OCI-LY3 (cell line): ENCODE measurements at regions not wholly inside any gene's neighbourhood (a gene's known extent, or its start where the extent isn't known, plus 50 kb on each side); places are given as distances from the start of the nearest gene placed in this dataset.

Source experiments
- H2AFZ ChIP-seq: fragments of 200-600, 300-600 bp; shearing (Covaris generic); 2 replicates; pipeline ENCODE4 v1.6.0; 2014; ENCODE audit warnings: antibody characterized with exemption, low read depth, low read length
- H3K27ac ChIP-seq: fragments of 200-600, 300-600 bp; sonication (generic); 2 replicates; pipeline ENCODE4 v1.5.1; 2014; ENCODE audit warnings: mild to moderate bottlenecking, low read length, moderate library complexity, mixed read lengths
- H3K27me3 ChIP-seq: fragments of 200-600, 300-600 bp; sonication (generic); 2 replicates; pipeline ENCODE4 v1.6.1; 2014; ENCODE audit warnings: low read depth, low read length, mixed read lengths
- H3K36me3 ChIP-seq: fragments of 200-600, 300-600 bp; sonication (generic); replicated peaks from 2 replicates; pipeline ENCODE3; 2014; ENCODE audit warnings: low read depth, low read length, mixed read lengths
- H3K4me1 ChIP-seq: fragments of 300-600, 200-600 bp; sonication (generic); 2 replicates; pipeline ENCODE4 v1.6.1; 2014; ENCODE audit warnings: low read length, mixed read lengths
- H3K4me2 ChIP-seq: fragments of 200-600, 300-600 bp; sonication (generic); 2 replicates; pipeline ENCODE4 v1.6.1; 2014; ENCODE audit warnings: low read length, mixed read lengths
- H3K4me3 ChIP-seq: fragments of 300-600, 200-600 bp; sonication (generic); 2 replicates; pipeline ENCODE4 v1.5.1; 2014; ENCODE audit warnings: antibody characterized with exemption, mild to moderate bottlenecking, low read length, moderate library complexity
- H3K79me2 ChIP-seq: fragments of 300-600, 200-600 bp; shearing (Covaris generic); 2 replicates; pipeline ENCODE4 v1.6.1; 2014; ENCODE audit warnings: mild to moderate bottlenecking, low read length, mixed read lengths
- H3K9ac ChIP-seq: fragments of 300-600, 200-600 bp; shearing (Covaris generic); 2 replicates; pipeline ENCODE4 v1.6.0; 2014; ENCODE audit warnings: mild to moderate bottlenecking, low read length, moderate library complexity
- H3K9me3 ChIP-seq: fragments of 200-600, 300-600 bp; shearing (Covaris generic); 2 replicates; pipeline ENCODE4 v1.6.1; 2014; ENCODE audit warnings: low read length, mixed read lengths; ENCODE audit not compliant: insufficient read depth
- H4K20me1 ChIP-seq: fragments of 200-600, 300-600 bp; sonication (generic); 2 replicates; pipeline ENCODE4 v1.6.1; 2016; ENCODE audit warnings: low read length, mixed read lengths; ENCODE audit not compliant: insufficient read depth
- CTCF ChIP-seq: fragments of 200-600, 300-600 bp; sonication (generic); IDR thresholded peaks from 2 replicates; pipeline ENCODE4 v1.5.1; 2014; ENCODE audit warnings: antibody characterized with exemption, low read length, low read depth
- EZH2phosphoT487 ChIP-seq: fragments of 200-600 bp; shearing (Covaris generic); IDR thresholded peaks from 2 replicates; pipeline ENCODE4 v1.6.1; 2018; ENCODE audit warnings: antibody characterized with exemption, mixed run types, low read depth

- no peak for TF ChIP-seq EZH2phosphoT487
- no peak for TF ChIP-seq CTCF
- Histone ChIP-seq H3K4me1 (no peaks in the 10 kb centered on the region), H3K4me3 (no peak overlapping the region), H3K9me3 (no peaks in the 10 kb centered on the region), H3K27me3 (no peaks in the 10 kb centered on the region), H3K79me2 (no peaks in the 10 kb centered on the region), H3K9ac (no peak overlapping the region), H3K36me3 (no peaks in the 10 kb centered on the region), H4K20me1 (no peaks in the 10 kb centered on the region), H3K27ac (no peak overlapping the region), H3K4me2 (no peak overlapping the region), H2AFZ (no peak overlapping the region)
Observed at GRCh38 chr2:239853706-239854327, 171.3 kb downstream of the NDUFA10 start.

- Histone ChIP-seq H3K79me2 (no peaks in the 10 kb centered on the region), H3K9ac (no peak overlapping the region), H3K4me1 (no peaks in the 10 kb centered on the region), H3K36me3 (no peaks in the 10 kb centered on the region), H3K4me2 (no peak overlapping the region), H3K27ac (no peak overlapping the region), H3K27me3 (no peaks in the 10 kb centered on the region), H3K9me3 (no peaks in the 10 kb centered on the region), H4K20me1 (no peaks in the 10 kb centered on the region), H2AFZ (no peak overlapping the region), H3K4me3 (no peak overlapping the region)
- TF ChIP-seq CTCF (no peak), EZH2phosphoT487 (no peak)
Observed at GRCh38 chr2:239853121-239853520, 172.0 kb downstream of the NDUFA10 start.

GRCh38 chr2:239852272-239852671 lies 172.9 kb downstream of the NDUFA10 start:
- Histone ChIP-seq H3K9me3 (no peaks in the 10 kb centered on the region), H3K4me2 (no peak overlapping the region), H2AFZ (no peak overlapping the region), H3K4me3 (no peak overlapping the region), H3K36me3 (no peaks in the 10 kb centered on the region), H3K27me3 (no peaks in the 10 kb centered on the region), H3K4me1 (no peaks in the 10 kb centered on the region), H3K9ac (no peak overlapping the region), H3K27ac (no peak overlapping the region), H4K20me1 (no peaks in the 10 kb centered on the region), H3K79me2 (no peaks in the 10 kb centered on the region)
- TF ChIP-seq CTCF = no peak
- TF ChIP-seq EZH2phosphoT487 = no peak

- Histone ChIP-seq H3K4me3 (no peak overlapping the region), H3K36me3 (no peaks in the 10 kb centered on the region), H2AFZ (no peak overlapping the region), H3K9me3 (no peaks in the 10 kb centered on the region), H3K4me2 (no peak overlapping the region), H3K79me2 (no peaks in the 10 kb centered on the region), H3K27ac (no peak overlapping the region), H3K27me3 (no peaks in the 10 kb centered on the region), H4K20me1 (no peaks in the 10 kb centered on the region), H3K4me1 (no peaks in the 10 kb centered on the region), H3K9ac (no peak overlapping the region)
- TF ChIP-seq CTCF (no peak), EZH2phosphoT487 (no peak)
Observed at GRCh38 chr2:239846789-239847676, 178.1 kb downstream of the NDUFA10 start.
